Neutrophil (primary cell): ENCODE measurements at regions not wholly inside any gene's neighbourhood (a gene's known extent, or its start where the extent isn't known, plus 50 kb on each side); places are given as distances from the start of the nearest gene placed in this dataset.

Experiments used
- H3K27ac ChIP-seq: fragments of 200-600 bp; sonication (generic); 2 replicates; pipeline ENCODE4 v1.5.1; 2016; ENCODE audit warnings: mild to moderate bottlenecking, moderate library complexity
- H3K27me3 ChIP-seq: fragments of 200-600 bp; sonication (generic); 2 replicates; pipeline ENCODE4 v1.6.0; 2016; ENCODE audit warnings: mild to moderate bottlenecking
- H3K36me3 ChIP-seq: fragments of 200-600 bp; sonication (generic); 2 replicates; pipeline ENCODE4 v1.5.1; 2017
- H3K4me1 ChIP-seq, 2 experiments: fragments of 200-600 bp in 1 of 2; sonication (generic) in 1 of 2; 1 replicate in 1 of 2; 2 replicates in 1 of 2; pipeline versions ENCODE4 v1.5.1 to v1.6.1; 2013 to 2016; ENCODE audit warnings: low read depth in 1 of 2, low read length in 1 of 2, mild to moderate bottlenecking in 1 of 2, moderate library complexity in 1 of 2; ENCODE audit not compliant: control insufficient read depth in 1 of 2, insufficient read depth in 1 of 2
- H3K4me3 ChIP-seq, 2 experiments: fragments of 200-600 bp in 1 of 2; sonication (generic) in 1 of 2; 1 replicate in 1 of 2; 2 replicates in 1 of 2; pipeline ENCODE4 v1.5.1; 2013 to 2016; ENCODE audit warnings: low read depth in 1 of 2, low read length in 1 of 2, mild to moderate bottlenecking in 1 of 2, moderate library complexity in 1 of 2
- H3K9me3 ChIP-seq: fragments of 200-600 bp; sonication (generic); 2 replicates; pipeline ENCODE4 v1.5.1; 2016
- CTCF ChIP-seq: fragments of 200-600 bp; sonication (generic); IDR thresholded peaks from 2 replicates; pipeline ENCODE4 v1.5.1; 2016; ENCODE audit warnings: antibody characterized with exemption

- Histone ChIP-seq H3K36me3 (no peaks in the 10 kb centered on the region), H3K4me1 (no peaks in the 10 kb centered on the region), H3K9me3 (no peaks in the 10 kb centered on the region), H3K27ac (no peak overlapping the region), H3K4me3 (no peak overlapping the region), H3K27me3 (no peaks in the 10 kb centered on the region)
- TF ChIP-seq CTCF = no peak
Measured at GRCh38 chr6:154611847-154612246, 101.4 kb upstream of the CNKSR3 start.

GRCh38 chr6:154613137-154613676, 102.7 kb upstream of the CNKSR3 start:
- H3K27ac ChIP-seq = no peak overlapping the region
- H3K9me3 ChIP-seq = no peaks in the 10 kb centered on the region
- no peak overlapping the region for H3K4me3 ChIP-seq
- H3K4me1 ChIP-seq = no peaks in the 10 kb centered on the region
- no peak for TF ChIP-seq CTCF
- H3K27me3 ChIP-seq = no peaks in the 10 kb centered on the region
- H3K36me3 ChIP-seq = no peaks in the 10 kb centered on the region

GRCh38 chr6:154614101-154614500, 103.6 kb upstream of the CNKSR3 start:
- H3K4me1 ChIP-seq = no peaks in the 10 kb centered on the region
- no peaks in the 10 kb centered on the region for H3K36me3 ChIP-seq
- H3K4me3 ChIP-seq = no peak overlapping the region
- H3K9me3 ChIP-seq = no peaks in the 10 kb centered on the region
- no peak for TF ChIP-seq CTCF
- no peaks in the 10 kb centered on the region for H3K27me3 ChIP-seq
- H3K27ac ChIP-seq = no peak overlapping the region

- Histone ChIP-seq H3K4me1 (no peaks in the 10 kb centered on the region), H3K36me3 (no peaks in the 10 kb centered on the region), H3K27me3 (no peaks in the 10 kb centered on the region), H3K4me3 (no peak overlapping the region), H3K27ac (no peak overlapping the region), H3K9me3 (no peaks in the 10 kb centered on the region)
- no peak for TF ChIP-seq CTCF
Measured at GRCh38 chr6:154614641-154615040, 104.2 kb upstream of the CNKSR3 start.

GRCh38 chr6:154615483-154616025, 105.1 kb upstream of the CNKSR3 start:
- H3K4me3 ChIP-seq = no peak overlapping the region
- H3K9me3 ChIP-seq = no peaks in the 10 kb centered on the region
- TF ChIP-seq CTCF = no peak
- no peak overlapping the region for H3K27ac ChIP-seq
- no peaks in the 10 kb centered on the region for H3K27me3 ChIP-seq
- H3K4me1 ChIP-seq = no peaks in the 10 kb centered on the region
- no peaks in the 10 kb centered on the region for H3K36me3 ChIP-seq

- H3K27me3 ChIP-seq = no peaks in the 10 kb centered on the region
- H3K27ac ChIP-seq = no peak overlapping the region
- H3K4me1 ChIP-seq = no peaks in the 10 kb centered on the region
- TF ChIP-seq CTCF = no peak
- no peaks in the 10 kb centered on the region for H3K36me3 ChIP-seq
- H3K4me3 ChIP-seq = no peak overlapping the region
- no peaks in the 10 kb centered on the region for H3K9me3 ChIP-seq
Measured at GRCh38 chr6:154617175-154617574, 106.7 kb upstream of the CNKSR3 start.
